ENCODE measurements at regions not wholly inside any gene's neighbourhood (a gene's known extent, or its start where the extent isn't known, plus 50 kb on each side); places are given as distances from the start of the nearest gene placed in this dataset.

DNA sequence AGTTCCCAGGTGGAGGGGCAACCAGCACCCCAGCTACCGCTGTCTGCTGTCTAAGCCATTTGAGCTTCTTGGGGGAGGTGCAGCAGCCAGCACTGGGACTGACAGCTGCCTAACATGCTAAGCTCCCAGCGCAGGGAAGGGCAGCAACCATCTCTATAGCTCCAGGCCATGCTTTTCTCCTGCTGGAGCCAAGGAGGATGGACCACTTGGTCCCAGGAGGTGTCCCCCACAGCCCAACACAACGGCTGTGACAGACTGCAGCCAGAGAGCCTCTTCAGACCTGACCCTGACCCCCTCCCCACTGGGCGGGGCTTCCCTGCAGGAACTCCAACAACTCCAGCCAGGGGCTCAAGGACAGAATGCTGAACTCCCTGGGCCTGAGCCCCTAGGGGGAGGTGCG lies 370.6 kb upstream of the REG3G start:
- intact Hi-C loops (cut with DNase I) = no loop called here
- H3K27ac ChIP-seq = no peak overlapping the region
- no peak overlapping the region for H3K4me3 ChIP-seq

DNA sequence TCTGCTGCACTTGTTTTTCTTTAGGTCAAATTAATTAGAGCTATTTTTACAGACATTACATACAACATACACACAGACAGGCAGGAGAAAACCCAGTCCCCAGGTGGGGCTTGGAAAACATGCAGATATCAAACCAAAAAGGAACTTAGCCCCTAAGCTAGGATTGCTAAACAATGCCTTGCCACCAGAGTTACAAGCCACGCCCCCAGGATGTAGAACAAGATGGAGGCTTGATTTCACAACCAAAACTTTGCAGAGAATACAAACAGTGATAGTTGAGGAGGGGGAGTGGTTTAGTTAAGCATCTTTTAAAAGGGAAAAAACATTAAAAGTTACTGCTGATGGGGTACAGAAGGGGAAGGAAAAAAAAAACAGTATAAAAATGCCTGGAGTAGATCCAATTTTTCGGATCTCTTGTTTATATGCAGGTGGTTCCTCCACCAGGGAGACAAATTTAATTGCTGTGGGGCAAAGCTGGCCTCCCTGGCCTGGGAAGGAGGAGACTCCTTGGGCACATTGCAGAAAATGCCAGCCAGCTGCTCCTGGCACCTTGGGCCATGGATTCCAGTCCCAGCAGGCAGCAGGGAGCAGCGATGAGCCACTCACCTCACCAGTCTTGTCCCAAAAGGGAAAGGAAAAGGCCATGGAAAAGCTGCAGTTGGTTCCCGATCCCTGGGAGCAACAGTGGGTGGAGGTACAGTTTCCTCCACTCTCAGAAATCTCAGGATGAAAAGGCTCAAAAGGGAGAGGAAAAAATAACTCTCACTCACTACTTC lies 348.4 kb upstream of the REG3G start:
- no peaks in the 10 kb centered on the region for H3K36me3 ChIP-seq
- intact Hi-C loops (cut with DNase I) = no loop called here
- H3K4me3 ChIP-seq = no peak overlapping the region
- H3K9me3 ChIP-seq = no peaks in the 10 kb centered on the region
- no peak overlapping the region for H3K27ac ChIP-seq
- no peak for DNase-seq (ENCODE audit: low spot score in 2 of 2)
- H3K27me3 ChIP-seq = no peaks in the 10 kb centered on the region
- TF ChIP-seq, protein P1, sequence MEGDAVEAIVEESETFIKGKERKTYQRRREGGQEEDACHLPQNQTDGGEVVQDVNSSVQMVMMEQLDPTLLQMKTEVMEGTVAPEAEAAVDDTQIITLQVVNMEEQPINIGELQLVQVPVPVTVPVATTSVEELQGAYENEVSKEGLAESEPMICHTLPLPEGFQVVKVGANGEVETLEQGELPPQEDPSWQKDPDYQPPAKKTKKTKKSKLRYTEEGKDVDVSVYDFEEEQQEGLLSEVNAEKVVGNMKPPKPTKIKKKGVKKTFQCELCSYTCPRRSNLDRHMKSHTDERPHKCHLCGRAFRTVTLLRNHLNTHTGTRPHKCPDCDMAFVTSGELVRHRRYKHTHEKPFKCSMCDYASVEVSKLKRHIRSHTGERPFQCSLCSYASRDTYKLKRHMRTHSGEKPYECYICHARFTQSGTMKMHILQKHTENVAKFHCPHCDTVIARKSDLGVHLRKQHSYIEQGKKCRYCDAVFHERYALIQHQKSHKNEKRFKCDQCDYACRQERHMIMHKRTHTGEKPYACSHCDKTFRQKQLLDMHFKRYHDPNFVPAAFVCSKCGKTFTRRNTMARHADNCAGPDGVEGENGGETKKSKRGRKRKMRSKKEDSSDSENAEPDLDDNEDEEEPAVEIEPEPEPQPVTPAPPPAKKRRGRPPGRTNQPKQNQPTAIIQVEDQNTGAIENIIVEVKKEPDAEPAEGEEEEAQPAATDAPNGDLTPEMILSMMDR (IDR thresholded peaks at IDR 0.05) = no peak
- no peaks in the 10 kb centered on the region for H3K4me1 ChIP-seq

More for the DNA sequence above, 370.6 kb upstream of the REG3G start:
- no peak for DNase-seq (ENCODE audit: low spot score in 2 of 2)
- H3K9me3 ChIP-seq = peaks cover 0 to 3% of the 10 kb centered on the region in 2 donors
- TF ChIP-seq, protein P1 (IDR thresholded peaks at IDR 0.05) = no peak
- no peaks in the 10 kb centered on the region for H3K36me3 ChIP-seq
- H3K4me1 ChIP-seq = no peaks in the 10 kb centered on the region
- no peaks in the 10 kb centered on the region for H3K27me3 ChIP-seq

DNA sequence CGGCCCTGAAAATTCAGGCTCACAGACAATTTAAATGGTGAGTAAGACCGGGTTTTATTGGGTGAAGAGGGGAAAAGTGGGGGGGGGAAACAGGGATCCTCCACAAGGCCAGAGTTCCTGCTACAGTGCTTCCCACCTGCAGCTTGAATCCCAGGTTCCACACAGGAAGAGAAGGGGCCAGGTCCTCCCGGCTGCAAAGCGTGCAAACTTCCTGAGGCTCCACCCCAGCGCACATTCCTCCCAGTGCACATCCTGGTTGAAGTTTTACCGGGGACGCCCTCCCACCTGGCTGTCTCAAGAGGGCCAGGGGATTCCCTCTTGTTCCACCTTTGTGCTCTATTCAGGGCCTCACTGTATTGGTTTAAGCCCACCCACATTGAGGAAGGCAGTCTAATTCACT lies 347.7 kb upstream of the REG3G start:
- DNase-seq (ENCODE audit: low spot score in 2 of 2) = no peak
- TF ChIP-seq, protein P1 (IDR thresholded peaks at IDR 0.05) = no peak
- intact Hi-C loops (cut with DNase I) = no loop called here
- no peak overlapping the region for H3K27ac ChIP-seq
- no peaks in the 10 kb centered on the region for H3K36me3 ChIP-seq
- no peak overlapping the region for H3K4me3 ChIP-seq
- no peaks in the 10 kb centered on the region for H3K27me3 ChIP-seq
- H3K4me1 ChIP-seq = no peaks in the 10 kb centered on the region
- no peaks in the 10 kb centered on the region for H3K9me3 ChIP-seq

DNA sequence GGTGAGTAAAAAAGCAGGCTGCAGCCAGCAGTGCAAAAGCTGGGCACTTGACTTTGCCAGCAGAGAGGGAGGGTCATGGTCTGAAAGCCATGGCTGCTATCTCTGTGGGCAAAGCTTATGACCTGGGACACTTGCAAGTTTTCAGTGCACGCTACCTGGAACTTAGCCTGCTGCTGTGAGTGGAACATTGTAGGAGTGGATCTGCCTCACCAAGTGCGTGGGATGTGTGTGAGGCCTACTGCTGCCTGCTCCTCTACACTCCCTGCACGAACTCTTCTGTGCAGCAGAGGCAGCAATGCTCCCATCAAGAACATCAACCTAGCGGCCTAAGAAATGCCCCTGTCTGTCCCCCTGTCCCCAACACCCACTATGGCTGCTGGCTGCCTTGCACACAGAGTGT lies 344.1 kb upstream of the REG3G start:
- intact Hi-C loops (cut with DNase I) = no loop called here
- Histone ChIP-seq H3K36me3 (no peaks in the 10 kb centered on the region), H3K27ac (no peak overlapping the region), H3K27me3 (no peaks in the 10 kb centered on the region), H3K9me3 (no peaks in the 10 kb centered on the region), H3K4me3 (no peak overlapping the region), H3K4me1 (no peaks in the 10 kb centered on the region)
- TF ChIP-seq, protein P1 (IDR thresholded peaks at IDR 0.05) = no peak
- DNase-seq (ENCODE audit: low spot score in 2 of 2) = no peak

DNA sequence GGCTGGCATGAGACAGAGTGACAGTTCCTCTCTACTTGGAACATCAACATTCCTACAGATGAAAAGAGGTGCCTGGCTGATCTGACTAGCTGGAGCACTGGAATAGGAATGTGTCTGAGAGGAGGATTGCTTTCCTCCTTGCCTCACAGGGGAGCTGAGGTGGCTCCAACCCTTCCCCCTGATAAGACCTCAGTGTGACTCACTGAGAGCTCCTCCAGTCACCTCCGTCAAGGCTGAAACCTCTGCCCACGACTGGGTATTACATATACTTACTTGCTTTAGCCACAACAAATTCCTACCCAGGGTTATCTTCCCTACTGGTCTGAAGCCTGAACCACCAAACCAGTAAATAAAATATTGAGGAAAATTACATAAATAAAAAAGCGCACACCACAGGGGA lies 342.7 kb upstream of the REG3G start:
- no peaks in the 10 kb centered on the region for H3K27me3 ChIP-seq
- H3K4me3 ChIP-seq = no peak overlapping the region
- TF ChIP-seq, protein P1 (IDR thresholded peaks at IDR 0.05) = no peak
- intact Hi-C loops (cut with DNase I) = no loop called here
- H3K9me3 ChIP-seq = no peaks in the 10 kb centered on the region
- H3K27ac ChIP-seq = no peak overlapping the region
- no peaks in the 10 kb centered on the region for H3K4me1 ChIP-seq
- H3K36me3 ChIP-seq = no peaks in the 10 kb centered on the region
- DNase-seq (ENCODE audit: low spot score in 2 of 2) = no peak
